22Rv1 (cell line): ENCODE measurements at regions not wholly inside any gene's neighbourhood (a gene's known extent, or its start where the extent isn't known, plus 50 kb on each side); places are given as distances from the start of the nearest gene placed in this dataset.

Experiments used
- CTCF ChIP-seq: fragments of 450-650 bp; IDR thresholded peaks from 2 replicates; pipeline ENCODE4 v1.5.1; 2017; ENCODE audit warnings: mild to moderate bottlenecking
- ZFX ChIP-seq: fragments of 450-650 bp; IDR thresholded peaks from 2 replicates; pipeline ENCODE4 v1.6.1; 2017; ENCODE audit warnings: antibody characterized with exemption, borderline replicate concordance

- TF ChIP-seq CTCF (no peak), ZFX (no peak)
Observed at GRCh38 chr10:62631241-62631640, 173.3 kb upstream of the ADO start.
